HG02852 (cell line): ENCODE measurements at regions not wholly inside any gene's neighbourhood (a gene's known extent, or its start where the extent isn't known, plus 50 kb on each side); places are given as distances from the start of the nearest gene placed in this dataset.

Experiments used
- ATAC-seq: cut with Tn5 transposase; IDR thresholded peaks from one replicate; pipeline ENCODE4 v1.9.1; 2021; ENCODE audit warnings: mild to moderate bottlenecking, moderate library complexity; ENCODE audit not compliant: unreplicated experiment

DNA sequence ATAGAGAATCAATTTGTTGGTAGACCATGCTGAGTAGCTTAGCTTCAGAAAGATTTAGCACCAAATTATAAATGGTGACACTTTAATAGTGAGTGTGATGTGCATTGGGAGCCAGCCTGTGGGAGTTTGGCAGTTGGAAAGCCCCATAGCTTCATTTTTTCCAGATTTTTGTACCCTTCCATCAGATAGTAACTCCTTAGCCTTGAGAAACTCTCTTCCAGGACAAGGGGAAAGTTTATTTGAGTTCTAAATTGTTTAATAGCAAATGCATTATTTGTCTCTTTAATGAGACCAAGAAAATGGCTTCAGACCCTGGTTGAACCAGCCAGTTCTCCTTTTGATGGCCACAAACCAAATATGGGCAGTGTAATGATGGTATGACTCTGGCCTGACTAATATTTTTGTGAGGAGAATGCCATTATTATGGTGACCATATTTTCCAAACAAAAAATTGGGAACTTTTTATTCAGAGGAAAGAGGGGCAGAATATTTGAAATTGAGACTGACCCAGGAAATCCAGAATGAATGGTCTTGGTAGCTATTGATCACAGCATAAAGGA, 49.8 kb downstream of the PLCE1 start:
- ATAC-seq: no peak

DNA sequence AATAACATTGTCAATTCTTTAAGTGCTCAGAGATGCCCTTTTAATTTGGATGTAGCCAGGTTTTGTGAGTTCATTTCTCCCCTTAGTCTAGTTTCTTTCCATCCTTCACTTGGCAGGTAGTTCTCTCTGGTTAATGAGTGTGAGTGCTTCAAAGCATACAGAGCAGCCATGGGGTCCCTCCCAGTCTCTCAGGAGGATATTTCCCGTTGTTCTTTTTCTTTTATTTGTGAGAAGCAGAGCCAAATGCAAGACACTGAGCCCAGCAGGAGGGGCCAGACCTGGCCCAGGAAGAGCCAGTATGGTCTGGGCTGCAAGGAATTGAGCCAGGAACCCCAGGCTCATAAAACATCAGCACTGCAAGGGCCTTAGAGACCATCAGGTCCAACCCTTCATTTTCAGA, 52.4 kb downstream of the PLCE1 start:
- ATAC-seq: no peak

DNA sequence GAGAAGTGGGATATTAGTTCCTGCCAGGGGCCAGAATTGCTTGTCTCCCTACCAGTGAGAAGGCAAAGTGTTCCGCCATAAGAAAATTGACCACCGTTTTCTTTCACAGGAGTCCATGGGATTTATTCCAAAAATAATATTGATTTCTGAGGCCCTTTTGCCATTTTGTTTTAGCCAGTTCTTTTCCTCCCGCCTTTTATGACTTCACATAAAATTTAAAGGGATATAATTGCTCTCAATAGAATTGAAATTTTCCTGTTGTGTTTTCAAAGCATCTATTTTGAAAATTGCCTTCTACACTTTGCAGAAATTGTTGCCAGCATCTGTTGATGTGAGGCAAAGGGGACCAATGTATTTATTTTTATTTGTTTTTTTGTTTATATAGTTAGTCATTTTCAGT, 53.6 kb downstream of the PLCE1 start:
- no peak for ATAC-seq

DNA sequence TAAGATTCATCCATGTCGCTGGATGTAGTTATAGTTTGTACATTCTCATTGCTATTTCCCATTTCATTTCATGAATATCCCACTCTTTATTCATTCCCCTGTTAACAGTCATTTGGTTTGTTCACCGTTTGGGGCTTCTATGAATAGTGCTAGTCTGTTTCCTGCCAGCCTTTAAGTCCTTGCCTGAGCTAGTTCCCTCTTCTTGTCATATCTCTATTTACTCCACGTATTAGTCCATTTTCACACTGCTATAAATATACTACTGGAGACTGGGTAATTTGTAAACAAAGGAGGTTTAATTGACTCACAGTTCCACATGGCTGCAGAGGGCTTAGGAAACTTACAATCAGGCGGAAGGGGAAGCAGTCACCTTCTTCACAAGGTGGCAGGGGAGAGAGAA, 56.2 kb downstream of the PLCE1 start:
- ATAC-seq: no peak

DNA sequence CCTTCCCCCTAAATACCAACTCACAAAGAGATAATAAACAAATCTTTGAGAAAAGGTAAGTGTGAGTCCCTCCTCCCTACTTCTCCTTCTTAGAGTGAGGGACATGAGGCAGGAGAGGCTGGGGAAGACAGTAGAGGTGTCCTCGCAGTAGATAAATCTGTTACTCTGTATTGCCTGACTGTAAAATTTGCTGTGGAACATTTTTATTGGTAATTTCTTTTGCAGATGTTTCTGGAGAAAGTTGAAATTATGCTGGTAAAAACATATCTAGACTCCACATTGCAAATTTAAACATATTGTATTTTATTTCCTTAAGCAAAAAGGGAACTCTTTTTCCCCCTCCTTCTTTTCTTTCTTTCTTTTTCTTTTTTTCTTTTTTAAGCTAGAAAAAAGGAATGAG, 58.5 kb downstream of the PLCE1 start:
- ATAC-seq: no peak

DNA sequence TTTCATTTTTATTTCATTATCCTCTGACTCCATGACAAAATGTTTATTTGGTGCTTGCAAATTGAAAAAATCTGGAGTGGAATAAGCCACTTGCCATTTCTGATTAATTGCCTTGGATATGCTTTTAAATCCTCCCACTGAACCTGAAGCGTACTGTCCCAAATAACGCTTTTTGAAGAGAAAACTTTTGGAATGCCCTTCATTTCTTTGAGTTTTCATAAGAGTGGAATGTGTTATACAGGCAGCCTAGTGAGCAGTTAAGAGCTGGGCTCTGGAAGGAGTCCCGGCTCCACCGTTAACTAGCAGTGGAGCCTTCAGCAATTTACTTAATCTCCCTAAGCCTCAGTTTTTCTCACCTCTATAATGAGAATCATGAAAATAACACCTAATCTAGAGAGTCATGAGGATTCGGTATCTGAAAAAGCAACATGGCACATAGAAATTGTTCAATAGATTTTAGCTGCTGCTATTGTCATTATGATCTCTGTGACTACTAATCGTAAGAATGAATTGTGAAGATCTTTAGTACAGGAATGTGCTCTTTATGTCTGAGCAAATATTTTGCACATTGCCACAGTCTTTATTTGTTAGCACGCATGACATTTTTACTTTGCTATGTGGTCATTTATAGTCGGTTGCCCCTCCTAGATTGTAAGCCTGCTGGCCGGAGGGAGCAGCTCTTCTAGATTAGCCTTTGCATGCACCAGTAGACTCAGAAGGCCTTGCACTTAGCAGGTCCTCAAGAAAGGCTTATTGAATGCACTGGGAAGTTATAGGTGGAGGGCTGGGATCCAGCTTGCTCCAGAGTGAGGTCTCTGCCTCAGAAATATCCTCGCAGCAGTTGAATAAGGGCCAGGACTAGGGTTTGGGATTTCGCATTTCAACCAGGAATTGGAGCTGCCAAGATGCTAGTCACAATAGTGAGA, 59.4 kb downstream of the PLCE1 start:
- ATAC-seq: no peak

DNA sequence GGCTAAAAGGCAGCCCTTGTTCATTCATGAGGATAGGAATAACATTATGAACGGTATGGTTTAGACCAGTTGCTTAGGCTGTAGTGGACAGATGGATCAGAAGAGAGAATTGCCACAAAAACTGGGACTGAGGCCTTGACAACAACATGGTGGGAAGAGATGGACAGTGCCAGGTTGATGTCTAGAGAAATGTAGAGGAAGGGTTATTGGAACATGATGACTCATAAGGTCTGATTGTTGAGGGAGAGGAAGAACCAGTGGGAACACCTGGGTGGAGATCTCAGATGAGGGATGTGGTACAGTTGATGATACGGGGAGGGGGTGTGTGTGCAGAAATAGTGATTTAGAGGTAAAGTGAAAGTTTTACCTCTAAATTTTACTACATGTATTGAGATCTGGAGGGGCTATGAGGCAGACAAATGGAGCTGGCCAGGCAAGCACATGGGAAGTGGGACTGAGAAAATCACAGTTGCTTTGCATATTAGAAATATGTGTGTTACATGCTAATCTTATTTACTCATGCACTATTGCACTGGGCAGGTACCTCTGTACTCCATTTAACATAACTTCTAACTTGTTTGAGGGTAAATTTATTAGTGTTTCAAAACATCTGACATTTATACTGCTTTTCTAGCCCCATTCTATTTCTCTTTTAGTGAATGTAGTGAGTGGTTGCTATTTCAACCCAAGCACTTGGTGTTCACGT, 65.6 kb downstream of the PLCE1 start:
- no peak for ATAC-seq

DNA sequence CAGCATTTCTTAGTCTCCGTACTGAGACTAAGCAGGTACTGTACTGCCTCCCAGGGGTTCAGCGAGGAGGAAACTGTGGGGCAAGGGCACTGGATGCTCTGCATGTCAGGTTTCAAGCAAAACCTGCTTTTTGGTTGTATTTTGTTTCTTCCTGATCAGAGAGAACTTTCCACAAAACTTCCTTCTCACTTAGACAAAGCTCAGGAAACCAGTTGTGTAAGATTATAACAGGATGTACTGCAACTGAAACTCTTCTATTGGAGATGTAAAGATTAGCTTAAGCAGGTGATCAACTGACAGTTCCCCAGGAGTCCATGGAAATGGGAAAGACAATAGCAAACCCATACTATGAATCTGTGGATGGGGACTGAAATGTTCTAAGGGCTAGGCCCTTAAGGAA, 67.3 kb downstream of the PLCE1 start:
- no peak for ATAC-seq

DNA sequence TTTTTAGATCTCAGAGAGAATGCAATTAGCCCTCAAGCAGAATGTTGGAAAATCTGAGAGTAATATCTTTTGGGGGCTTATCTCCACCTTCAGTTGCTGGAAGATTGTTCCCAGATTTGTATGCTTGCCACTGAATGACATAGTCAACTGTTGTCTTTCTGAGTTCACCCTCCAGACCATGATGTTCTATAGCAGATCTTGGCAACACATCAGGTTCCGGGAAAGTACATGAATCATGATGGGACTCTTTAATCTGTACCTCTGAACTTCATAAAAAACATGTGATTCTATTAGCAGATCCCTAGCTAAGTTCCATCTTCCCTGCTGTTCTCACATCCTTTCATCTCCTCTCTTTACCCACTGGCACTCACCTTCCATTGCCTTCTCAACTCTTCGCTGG, 68.9 kb downstream of the PLCE1 start:
- ATAC-seq: no peak

DNA sequence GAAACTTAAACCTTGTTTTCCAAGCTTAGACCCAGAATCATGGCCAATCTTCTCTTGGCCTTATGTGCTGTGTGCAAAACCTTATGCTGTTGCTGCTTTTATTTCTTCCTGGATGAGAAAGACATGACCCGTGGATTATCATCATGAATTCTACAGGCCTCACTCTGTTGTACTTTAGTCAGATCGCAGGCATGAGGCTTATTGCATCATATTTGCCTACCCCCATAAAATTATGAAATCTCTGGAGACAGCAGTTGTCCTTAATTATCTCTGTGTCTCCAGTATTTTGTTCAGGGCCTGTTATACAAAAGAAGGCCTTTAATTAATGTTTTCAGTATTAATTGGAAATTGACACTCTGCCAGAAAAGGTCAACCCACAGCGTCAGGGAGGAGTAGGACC, 71.6 kb downstream of the PLCE1 start:
- no peak for ATAC-seq

DNA sequence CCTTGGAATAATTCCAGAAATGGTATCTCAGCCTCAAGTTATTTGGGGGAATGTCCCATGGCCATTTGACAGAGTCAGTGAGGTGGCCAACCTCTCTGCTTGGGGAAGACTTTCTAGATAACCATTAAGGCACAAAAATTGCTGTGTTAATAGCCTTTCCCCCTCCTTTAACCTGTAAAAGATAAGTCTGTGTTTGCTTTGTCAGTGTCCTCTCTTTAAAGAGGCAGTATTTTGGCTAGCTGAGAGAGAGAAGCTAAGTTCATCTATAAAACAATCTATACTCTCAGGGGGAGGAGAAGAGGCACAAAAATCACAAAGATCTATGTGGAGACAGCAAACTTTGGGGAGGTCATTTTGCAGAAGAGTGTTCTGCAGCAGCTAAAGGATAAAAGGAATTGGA, 72.1 kb downstream of the PLCE1 start:
- ATAC-seq: no peak

DNA sequence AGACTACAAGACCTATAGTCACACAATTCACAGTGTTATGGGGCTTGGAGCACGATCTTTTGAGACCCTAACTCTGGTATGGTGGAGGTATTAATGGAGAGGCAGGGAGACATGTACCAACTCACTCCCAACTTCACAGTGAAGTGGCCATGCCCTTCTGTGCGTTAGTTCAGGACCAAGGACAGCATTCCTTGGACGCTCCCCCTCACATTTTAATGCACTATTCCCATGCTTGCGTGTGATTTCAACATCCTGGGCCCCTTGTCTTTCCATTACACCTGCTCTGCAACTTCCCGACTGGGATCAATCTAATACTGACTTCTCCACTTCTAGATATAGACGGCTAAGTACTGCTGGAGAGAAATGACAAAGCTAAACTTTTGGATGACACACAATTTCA, 72.7 kb downstream of the PLCE1 start:
- no peak for ATAC-seq

DNA sequence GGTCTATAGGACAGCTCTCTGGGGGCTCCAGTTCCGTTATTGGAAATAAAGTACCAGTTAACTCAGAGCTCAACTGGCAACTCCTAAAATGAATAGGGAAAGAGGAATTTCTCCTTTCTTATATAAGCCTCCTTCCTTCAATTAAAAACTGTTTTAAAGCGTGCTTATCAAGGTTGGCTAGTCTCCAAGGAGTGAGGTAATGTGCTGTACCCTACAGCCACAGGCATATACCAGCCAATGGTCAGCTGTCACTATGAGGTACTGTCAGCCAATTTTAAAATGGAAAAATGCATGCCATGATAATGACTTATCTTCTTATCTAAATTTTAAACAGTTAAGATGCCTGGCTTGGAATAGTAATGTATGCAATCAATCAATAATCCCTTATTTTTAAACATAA, 76.2 kb downstream of the PLCE1 start:
- no peak for ATAC-seq

DNA sequence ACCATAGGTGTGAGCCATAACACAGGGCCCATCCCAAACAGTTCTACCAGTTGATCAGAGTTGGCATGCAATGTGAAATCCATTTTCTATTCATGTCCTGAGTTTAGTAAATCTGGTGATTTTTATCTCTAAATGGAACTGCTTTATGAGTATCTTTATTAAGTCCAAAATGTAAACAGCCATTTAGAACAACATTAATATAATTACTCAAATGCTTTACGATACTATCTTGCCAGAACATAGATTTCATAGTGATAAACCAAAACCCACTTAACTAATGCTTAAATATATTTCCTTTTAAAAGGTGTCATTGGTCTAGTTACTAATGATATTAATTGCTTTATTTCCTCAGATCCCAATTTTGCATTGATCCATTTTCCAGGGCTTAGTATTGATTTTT, 80.7 kb downstream of the PLCE1 start:
- ATAC-seq: no peak

DNA sequence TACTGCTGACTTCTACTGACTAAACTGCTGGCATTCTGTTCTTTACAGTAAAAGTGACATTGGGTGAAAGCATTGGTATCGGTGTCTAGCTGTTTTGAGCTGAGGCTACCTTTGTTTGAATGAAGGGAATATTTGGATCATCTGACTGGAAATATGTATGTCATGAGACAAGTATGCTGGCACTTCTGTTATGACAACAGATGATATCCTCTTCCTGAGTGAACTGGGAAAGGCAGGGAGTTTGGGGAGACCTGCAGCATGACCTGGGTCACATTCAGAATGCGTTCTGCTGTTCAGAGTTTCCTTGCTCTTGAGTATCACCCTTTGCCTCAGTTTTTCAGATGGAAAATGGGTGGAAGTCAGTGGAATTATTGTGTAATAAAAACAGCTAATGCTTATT, 81.8 kb downstream of the PLCE1 start:
- ATAC-seq: no peak

DNA sequence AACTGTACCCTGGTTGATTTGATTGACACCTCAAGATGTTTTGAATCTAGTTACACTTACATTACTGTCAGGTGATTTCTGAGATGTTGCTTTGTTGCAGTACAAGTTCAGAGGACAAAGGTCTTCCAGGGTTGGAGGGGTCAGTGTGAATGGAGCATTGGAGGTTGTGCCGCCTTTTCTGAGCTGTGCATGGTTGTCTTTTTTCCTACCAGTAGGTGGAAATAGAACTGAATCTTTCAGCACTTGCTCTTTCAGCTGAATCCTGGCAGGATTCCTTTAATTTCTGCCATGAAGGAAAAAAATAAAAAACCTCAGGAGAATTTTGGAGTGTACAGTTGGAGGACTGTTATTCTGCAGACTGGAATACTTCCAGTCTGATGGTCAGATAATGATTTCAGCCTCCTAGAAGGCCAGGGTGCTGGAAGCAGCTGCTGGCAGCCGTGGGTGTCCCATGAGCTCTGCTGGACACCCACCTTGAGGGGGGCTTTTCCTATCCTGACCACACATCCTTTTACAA, 82.7 kb downstream of the PLCE1 start:
- no peak for ATAC-seq

DNA sequence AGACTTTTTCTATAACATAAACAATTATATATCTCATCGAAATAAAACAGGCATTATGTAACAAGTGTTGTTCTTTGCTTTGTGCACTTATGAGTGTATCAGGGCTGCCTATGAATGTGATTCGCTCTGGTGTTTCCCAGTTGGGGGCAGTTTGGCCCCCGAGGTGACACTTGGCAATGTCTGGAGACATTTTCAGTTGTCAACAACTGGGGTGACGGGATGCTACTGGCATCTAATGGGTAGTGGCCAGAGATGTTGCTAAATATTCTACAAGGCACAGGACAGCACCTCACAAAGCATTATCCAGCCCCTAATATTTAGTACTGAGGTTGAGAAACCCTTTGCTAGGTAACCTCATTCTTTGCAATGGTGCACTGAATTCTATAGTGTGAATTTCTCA, 83.3 kb downstream of the PLCE1 start:
- no peak for ATAC-seq

DNA sequence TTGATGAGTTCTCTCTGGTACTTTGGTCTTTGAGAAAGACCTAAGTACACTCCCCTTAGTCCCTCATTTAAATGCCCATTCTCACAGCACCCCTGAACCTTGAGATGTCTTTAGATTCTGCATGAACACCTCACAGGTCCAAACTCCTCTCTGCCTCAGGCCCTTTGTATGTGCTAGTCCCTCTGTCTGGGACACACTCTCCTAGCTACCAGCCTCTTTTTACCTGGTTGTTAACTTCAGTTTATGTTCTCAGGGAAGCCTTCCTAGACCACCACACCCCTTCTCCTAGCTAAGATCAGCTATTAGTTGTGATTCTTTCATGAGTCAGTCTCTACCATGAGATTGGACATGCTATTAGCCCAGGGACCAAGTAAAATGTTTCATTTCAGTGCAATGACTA, 86.4 kb downstream of the PLCE1 start:
- ATAC-seq: no peak

DNA sequence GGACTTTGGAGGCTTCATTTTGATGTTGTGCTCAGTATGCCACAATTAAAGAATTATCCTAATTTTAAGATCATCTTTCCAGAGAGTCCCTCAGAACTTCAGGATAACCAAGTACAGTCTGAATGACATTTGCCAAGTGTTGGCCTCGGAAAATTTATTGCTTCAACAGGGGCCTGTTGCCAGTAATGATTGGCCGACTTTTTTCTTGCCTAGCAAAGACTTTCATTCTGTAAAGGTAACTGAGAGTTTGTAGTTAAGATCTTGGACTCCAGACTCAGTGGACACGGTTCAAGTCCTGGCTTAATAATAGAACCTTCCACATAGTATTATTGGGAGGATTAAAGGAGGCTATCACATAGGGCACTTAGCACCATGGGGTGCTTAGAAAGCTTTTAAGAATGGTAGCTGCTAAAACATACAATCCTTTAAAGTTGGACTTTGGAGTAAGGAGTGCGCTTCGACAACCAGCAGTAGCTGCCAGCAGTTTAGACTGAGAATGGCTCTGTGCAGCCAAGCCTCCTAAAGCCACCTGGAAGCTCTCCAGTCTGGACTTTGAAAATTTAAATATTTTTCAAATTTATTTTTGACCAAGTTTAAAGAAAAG, 90.0 kb downstream of the PLCE1 start:
- ATAC-seq: no peak

DNA sequence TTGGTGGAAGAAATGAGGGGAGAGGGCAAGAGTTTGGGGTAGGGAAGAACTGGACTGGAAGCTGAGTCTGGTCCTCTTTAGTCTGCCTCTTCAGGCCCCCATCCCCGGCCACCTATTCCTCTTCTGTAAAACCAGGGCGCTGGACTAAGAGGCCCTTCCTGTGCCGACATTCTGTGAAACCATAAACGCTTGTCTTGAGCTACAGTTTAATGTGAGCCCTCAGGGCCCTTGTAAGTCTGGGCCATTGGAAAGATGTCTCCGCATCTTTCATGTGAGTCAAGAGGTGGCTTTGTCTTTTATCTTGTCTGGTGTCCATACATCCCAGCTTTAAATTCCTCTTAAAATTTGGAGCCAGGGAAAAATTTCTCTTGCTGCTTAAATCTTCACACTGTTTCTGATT, 90.6 kb downstream of the PLCE1 start:
- no peak for ATAC-seq

DNA sequence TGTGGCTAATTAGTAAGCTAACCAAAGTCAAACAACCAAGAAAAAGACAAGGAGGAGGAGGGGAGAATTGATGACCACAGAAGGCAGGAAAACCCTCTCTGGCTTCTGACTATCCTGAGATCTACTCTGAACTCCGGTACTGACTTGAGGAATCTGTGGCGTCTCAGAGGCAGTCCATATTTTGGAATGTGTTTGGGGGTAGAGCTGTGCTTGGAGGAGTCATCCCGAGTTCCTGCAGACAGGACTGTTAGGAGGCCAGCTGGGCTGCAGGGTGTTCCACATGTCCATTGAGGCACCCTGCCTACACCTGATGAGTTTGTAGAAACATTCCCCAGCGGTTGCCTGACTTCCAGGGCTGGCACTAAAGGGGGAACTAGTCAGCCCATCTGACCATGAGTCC, 91.6 kb downstream of the PLCE1 start:
- ATAC-seq: no peak
